Pancreas (tissue), 10 donors: ENCODE measurements at regions not wholly inside any gene's neighbourhood (a gene's known extent, or its start where the extent isn't known, plus 50 kb on each side); places are given as distances from the start of the nearest gene placed in this dataset.

Experiments used
- ATAC-seq, 4 donors: fragments of 200-7000 bp; cut with Tn5 transposase; one replicate each; pipeline versions ENCODE4 v1.8.0 to v1.9.1; 2020; ENCODE audit warnings: mild to moderate bottlenecking in 4 of 4, moderate library complexity in 4 of 4
- DNase-seq, 6 donors: peaks; one replicate each; pipeline ENCODE4 v3.0.0-alpha.2; 2020
- FAIRE-seq: peaks from 2 replicates; lab custom pipeline; 2012; peaks lifted over from hg19 to GRCh38; lab: Jason Lieb, UNC
- H3K27ac ChIP-seq, 4 donors: fragments of 200-600 bp; sonication (generic); 1 replicate in 3 of 4; 2 replicates in 1 of 4; pipeline versions ENCODE4 v1.5.0 to v1.8.0; 2020
- H3K27me3 ChIP-seq, 4 donors: fragments of 200-600 bp; one replicate each; pipeline ENCODE4 v1.8.0; 2021
- H3K36me3 ChIP-seq, 3 donors: fragments of 200-600 bp; sonication (generic) in 1 of 3; one replicate each; pipeline versions ENCODE4 v1.5.0 to v1.8.0; 2020 to 2021
- H3K4me1 ChIP-seq, 3 donors: fragments of 200-600 bp; one replicate each; pipeline ENCODE4 v1.8.0; 2021
- H3K4me3 ChIP-seq, 4 donors: fragments of 200-600 bp; sonication (generic) in 2 of 4; one replicate each; pipeline versions ENCODE4 v1.5.0 to v1.8.0; 2020 to 2021
- H3K9me3 ChIP-seq, 4 donors: fragments of 200-600 bp; one replicate each; pipeline ENCODE4 v1.8.0; 2021
- CTCF ChIP-seq, 4 donors: fragments of 200-600 bp; sonication (generic) in 3 of 4; IDR thresholded peaks; one replicate each; pipeline versions ENCODE4 v1.5.0 to v1.8.0; 2021; ENCODE audit warnings: antibody characterized with exemption in 4 of 4
- WGBS, 2 donors: extraction: QIAGEN DNeasy Blood & Tissue Kit; methylation state at CpG; one replicate each; pipeline ENCODE4 v1.1.7; 2013; 5-methylcytosine and 5-hydroxymethylcytosine counted together
- intact Hi-C, 3 donors: fragments of 100-400 bp; cut with DNase I; formaldehyde crosslinking; loops; one replicate each; pipeline versions ENCODE4 v1.11.1 to v1.14.2; 2022
- donor health status: healthy with polysubstance abuse.
- donor health status: DM: no; HTN: no; CAD: no; lungs with moderate emphysema.
- donor health status: DM: no; HTN: no; CAD: no.
- donor health status: control.
- donor health status: control.
- donor health status: Bipolar disorder and iron deficiency.
- donor health status: DM: yes; HTN: yes; CAD: no.
- donor health status: DM: no; HTN: no; CAD: no.
- donor health status: DM: no; HTN: no; CAD: no.
- donor health status: DM: yes; HTN: yes; CAD: no.

GRCh38 chr10:14468023-14468441 is 137.3 kb upstream of the FRMD4A start:
- intact Hi-C loops: no loop called here
- no peak overlapping the region for H3K27ac ChIP-seq
- peaks cover 0 to 4% (median 0%) of the 10 kb centered on the region in 3 donors for H3K4me1 ChIP-seq
- H3K4me3 ChIP-seq: no peak overlapping the region
- FAIRE-seq (no peak), ATAC-seq (no peak), DNase-seq (no peak)
- no peaks in the 10 kb centered on the region for H3K36me3 ChIP-seq
- H3K27me3 ChIP-seq: no peaks in the 10 kb centered on the region
- H3K9me3 ChIP-seq: no peaks in the 10 kb centered on the region
- no peak for TF ChIP-seq CTCF (IDR thresholded peaks at IDR 0.05)
- 76 to 80% methylated on average over 12 of the region's 12 CpGs for WGBS, 2 donors

GRCh38 chr10:14466257-14466656 is 135.5 kb upstream of the FRMD4A start:
- H3K27ac ChIP-seq: no peak overlapping the region
- H3K36me3 ChIP-seq: no peaks in the 10 kb centered on the region
- ATAC-seq (no peak), DNase-seq (no peak), FAIRE-seq (no peak)
- WGBS, 2 donors: 27 to 35% methylated on average over 3 of the region's 3 CpGs
- H3K4me3 ChIP-seq: no peak overlapping the region
- TF ChIP-seq CTCF (IDR thresholded peaks at IDR 0.05): no peak
- no peaks in the 10 kb centered on the region for H3K27me3 ChIP-seq
- H3K4me1 ChIP-seq: peaks cover 0 to 4% (median 0%) of the 10 kb centered on the region in 3 donors
- no peaks in the 10 kb centered on the region for H3K9me3 ChIP-seq
- intact Hi-C loops: no loop called here

DNA sequence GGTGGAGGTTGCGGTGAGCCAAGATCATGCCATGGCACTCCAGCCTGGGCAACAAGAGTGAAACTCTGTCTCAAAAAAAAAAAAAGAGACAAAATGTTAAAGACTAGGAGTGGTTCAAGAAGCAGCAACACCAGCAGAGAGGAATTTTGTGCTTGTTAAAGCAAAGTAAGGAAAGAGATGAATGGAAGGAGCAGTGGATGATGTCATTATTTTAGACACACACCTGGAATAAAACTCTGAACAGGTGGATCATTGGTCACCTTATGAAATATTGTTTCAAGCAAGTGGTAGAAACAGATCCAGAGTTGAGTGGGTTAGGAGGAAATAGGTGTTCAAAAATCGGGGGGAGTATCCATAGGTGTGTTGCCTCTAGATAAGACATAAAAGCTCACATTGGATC is 129.7 kb upstream of the FRMD4A start:
- ATAC-seq (no peak), DNase-seq (no peak), FAIRE-seq (no peak)
- H3K9me3 ChIP-seq: no peaks in the 10 kb centered on the region
- TF ChIP-seq CTCF (IDR thresholded peaks at IDR 0.05): no peak
- no peaks in the 10 kb centered on the region for H3K36me3 ChIP-seq
- H3K27ac ChIP-seq: no peak overlapping the region
- H3K4me1 ChIP-seq: no peaks in the 10 kb centered on the region
- WGBS, 2 donors: 88 to 93% methylated on average over 2 of the region's 2 CpGs
- no peaks in the 10 kb centered on the region for H3K27me3 ChIP-seq
- no peak overlapping the region for H3K4me3 ChIP-seq
- intact Hi-C loops: no loop called here

- no peak for FAIRE-seq
- DNase-seq: no peak
- H3K27ac ChIP-seq: no peak overlapping the region
- H3K4me3 ChIP-seq: no peak overlapping the region
- H3K36me3 ChIP-seq: no peaks in the 10 kb centered on the region
- intact Hi-C loops: no loop called here
- 7 to 11% methylated on average over 2 of the region's 2 CpGs for WGBS, 2 donors
- TF ChIP-seq CTCF (IDR thresholded peaks at IDR 0.05): no peak
- peak; percentile 11 to 88 (median 82) for ATAC-seq
- H3K4me1 ChIP-seq: no peaks in the 10 kb centered on the region
- H3K27me3 ChIP-seq: no peaks in the 10 kb centered on the region
- H3K9me3 ChIP-seq: no peaks in the 10 kb centered on the region
These were observed 128.9 kb upstream of the FRMD4A start for GRCh38 chr10:14459665-14460064.

- no peak for FAIRE-seq
These were observed 126.1 kb upstream of the FRMD4A start for GRCh38 chr10:14456870-14457266.

More at GRCh38 chr10:14456870-14457266, 126.1 kb upstream of the FRMD4A start:
- no peak for ATAC-seq
- Histone ChIP-seq H3K4me1 (no peaks in the 10 kb centered on the region), H3K27me3 (no peaks in the 10 kb centered on the region), H3K4me3 (no peak overlapping the region), H3K27ac (no peak overlapping the region), H3K9me3 (no peaks in the 10 kb centered on the region), H3K36me3 (no peaks in the 10 kb centered on the region)
- TF ChIP-seq CTCF (IDR thresholded peaks at IDR 0.05): no peak
- no peak for DNase-seq
- intact Hi-C loops: no loop called here
- 93 to 100% methylated on average over 2 of the region's 2 CpGs for WGBS, 2 donors
